Endothelial cell of umbilical vein (primary cell): ENCODE measurements at regions not wholly inside any gene's neighbourhood (a gene's known extent, or its start where the extent isn't known, plus 50 kb on each side); places are given as distances from the start of the nearest gene placed in this dataset.

ENCODE experiments used
- BruUV-seq: library from RNA; stranded (reverse); fragments of 400-500 nt; replicated peaks from 2 replicates; lab custom pipeline; 2021; lab: Mats Ljungman, UMichigan
- CTCF ChIA-PET: fragments of 300-600, 350-600 bp; sonication (Branson Sonifier 250); formaldehyde crosslinking; loops from one replicate; lab custom pipeline; 2021; ENCODE audit warnings: antibody characterized with exemption, inconsistent platforms; lab: Charles Lee
- POLR2A ChIA-PET: fragments of 300-600, 350-600 bp; sonication (Branson Sonifier 250); formaldehyde crosslinking; loops from one replicate; lab custom pipeline; 2021; ENCODE audit warnings: antibody characterized with exemption, inconsistent platforms; lab: Charles Lee
- DNase-seq: peaks from one replicate; pipeline ENCODE4 v3.0.0-alpha.2; 2011; ENCODE audit warnings: low read depth, low spot score
- FAIRE-seq: peaks from 2 replicates; lab custom pipeline; 2011; peaks lifted over from hg19 to GRCh38; lab: Jason Lieb, UNC
- H2AFZ ChIP-seq: 2 replicates; pipeline ENCODE4 v1.6.0; 2012; ENCODE audit warnings: low read depth, low read length, control low read depth, inconsistent platforms
- H3K27ac ChIP-seq: 2 replicates; pipeline ENCODE4 v1.5.1; 2011; ENCODE audit warnings: low read depth, mild to moderate bottlenecking, control low read depth, low read length, moderate library complexity; ENCODE audit not compliant: insufficient read depth
- H3K27me3 ChIP-seq, 2 experiments: 2 replicates each; pipeline versions ENCODE4 v1.6.0 to v1.6.1; 2011; ENCODE audit warnings: low read length in 2 of 2, mixed read lengths in 1 of 2; ENCODE audit not compliant: control insufficient read depth in 2 of 2, insufficient read depth in 2 of 2
- H3K36me3 ChIP-seq, 2 experiments: 2 replicates in 1 of 2; 3 replicates in 1 of 2; pipeline ENCODE4 v1.5.1; 2011; ENCODE audit warnings: low read length in 2 of 2, mild to moderate bottlenecking in 1 of 2, moderate library complexity in 1 of 2; ENCODE audit not compliant: control insufficient read depth in 2 of 2, insufficient read depth in 2 of 2; ENCODE audit errors: extremely low read depth in 1 of 2
- H3K4me1 ChIP-seq: 3 replicates; pipeline ENCODE4 v1.5.1; 2011; ENCODE audit warnings: mild to moderate bottlenecking, low read length; ENCODE audit not compliant: control insufficient read depth, insufficient read depth; ENCODE audit errors: extremely low read depth
- H3K4me2 ChIP-seq: 2 replicates; pipeline ENCODE4 v1.6.1; 2011; ENCODE audit warnings: low read length, control low read depth, mixed read lengths; ENCODE audit not compliant: insufficient read depth
- H3K4me3 ChIP-seq, 3 experiments: fragments of 200-600 bp in 1 of 3; sonication (generic), shearing (Covaris generic) in 1 of 3; replicated peaks in 1 of 3; 2 replicates each; pipeline ENCODE4 v1.5.1; 2011 to 2016; ENCODE audit warnings: control low read depth in 3 of 3, low read length in 3 of 3, mild to moderate bottlenecking in 2 of 3, inconsistent platforms in 1 of 3, low read depth in 1 of 3, moderate library complexity in 1 of 3; ENCODE audit not compliant: insufficient read depth in 1 of 3
- H3K79me2 ChIP-seq: 2 replicates; pipeline ENCODE4 v1.6.0; 2012; ENCODE audit warnings: low read length, inconsistent platforms; ENCODE audit not compliant: control insufficient read depth, insufficient read depth
- H3K9ac ChIP-seq: replicated peaks from 2 replicates; pipeline ENCODE3; 2011; ENCODE audit warnings: low read length, control low read depth; ENCODE audit not compliant: insufficient read depth; ENCODE audit errors: extremely low read depth
- H3K9me1 ChIP-seq: replicated peaks from 3 replicates; pipeline ENCODE4 v1.6.0; 2011; ENCODE audit warnings: mild to moderate bottlenecking, low read length; ENCODE audit not compliant: control insufficient read depth, insufficient read depth; ENCODE audit errors: extremely low read depth
- H3K9me3 ChIP-seq: replicated peaks from 2 replicates; pipeline ENCODE4 v1.5.1; 2012; ENCODE audit warnings: low read length, inconsistent platforms; ENCODE audit not compliant: control insufficient read depth, insufficient read depth
- H4K20me1 ChIP-seq: replicated peaks from 2 replicates; pipeline ENCODE3; 2011; ENCODE audit warnings: mild to moderate bottlenecking, low read length; ENCODE audit not compliant: control insufficient read depth, insufficient read depth; ENCODE audit errors: extremely low read depth
- CTCF ChIP-seq, 2 donors: IDR thresholded peaks; 1 replicate in 1 of 2; 2 replicates in 1 of 2; pipeline ENCODE4 v1.5.1; 2011; ENCODE audit warnings: low read length in 2 of 2, mild to moderate bottlenecking in 2 of 2, moderate library complexity in 2 of 2, control low read depth in 1 of 2, inconsistent platforms in 1 of 2, low read depth in 1 of 2; ENCODE audit not compliant: insufficient read depth in 1 of 2; ENCODE audit errors: extremely low read depth in 1 of 2
- EZH2 ChIP-seq: IDR thresholded peaks from 2 replicates; pipeline ENCODE4 v1.6.1; 2012; ENCODE audit warnings: borderline replicate concordance, low read depth, mild to moderate bottlenecking, moderate library complexity, low read length, inconsistent platforms; ENCODE audit not compliant: severe bottlenecking
- FOS ChIP-seq: IDR thresholded peaks from 2 replicates; pipeline ENCODE4 v1.6.1; 2011; ENCODE audit warnings: mild to moderate bottlenecking, low read length, moderate library complexity, borderline replicate concordance; ENCODE audit not compliant: insufficient read depth
- GATA2 ChIP-seq: IDR thresholded peaks from 2 replicates; pipeline ENCODE4 v1.7.0; 2011; ENCODE audit warnings: low read depth, mild to moderate bottlenecking, moderate library complexity, mixed read lengths, low read length; ENCODE audit not compliant: insufficient read length, insufficient read depth
- JUN ChIP-seq: IDR thresholded peaks from 2 replicates; pipeline ENCODE4 v1.6.1; 2011; ENCODE audit warnings: borderline replicate concordance, low read depth; ENCODE audit not compliant: insufficient read length, insufficient read depth
- MAX ChIP-seq: IDR thresholded peaks from 2 replicates; pipeline ENCODE4 v1.6.1; 2011; ENCODE audit not compliant: insufficient read depth, insufficient read length
- MYC ChIP-seq: IDR thresholded peaks from one replicate; pipeline ENCODE4 v1.6.1; 2011; ENCODE audit warnings: mild to moderate bottlenecking, low read depth, low read length
- POLR2A ChIP-seq: IDR thresholded peaks from 2 replicates; pipeline ENCODE4 v1.6.1; 2012; ENCODE audit warnings: low read depth, mild to moderate bottlenecking, control low read depth, low read length
- POLR2AphosphoS5 ChIP-seq: IDR thresholded peaks from 2 replicates; pipeline ENCODE4 v1.6.1; 2012; ENCODE audit warnings: low read depth, mild to moderate bottlenecking, control low read depth, low read length, moderate library complexity; ENCODE audit not compliant: insufficient read depth
- dilution Hi-C: fragments of 300-500 bp; cut with MboI; formaldehyde crosslinking; loops from one replicate; pipeline ENCODE4 v1.15.0; 2019; ENCODE audit warnings: low sequenced_read_pairs; ENCODE audit not compliant: extremely low pct_ligation_motif_present
- intact Hi-C: fragments of 100-400 bp; cut with micrococcal nuclease; formaldehyde crosslinking; loops from one replicate; pipeline ENCODE4 v1.10.0; 2022

DNA sequence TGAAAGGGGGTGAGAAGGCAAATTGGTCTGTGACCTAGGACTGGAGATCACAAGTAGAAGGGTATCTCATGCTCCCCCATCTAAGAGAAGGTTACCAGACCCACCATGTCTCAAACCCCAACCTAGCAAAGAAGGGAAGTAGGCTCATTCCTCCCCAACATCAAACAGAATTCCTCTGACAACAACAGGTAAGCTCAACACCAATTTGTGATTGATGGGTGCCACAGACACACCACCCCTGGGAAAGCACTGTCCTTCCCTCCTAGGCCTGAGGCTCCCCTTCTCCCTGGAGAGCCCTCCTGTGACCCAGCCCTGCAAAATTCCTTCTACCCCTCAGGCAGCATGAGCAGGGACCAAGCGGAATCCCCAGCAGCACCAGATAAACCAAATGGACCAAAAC is 154.3 kb downstream of the BUD13 start:
- no TSS peak for BruUV-seq
- FAIRE-seq (no peak), DNase-seq (no peak)
- H3K9me3 ChIP-seq: no peaks in the 10 kb centered on the region
- H3K4me3 ChIP-seq: no peak overlapping the region
- H4K20me1 ChIP-seq: no peaks in the 10 kb centered on the region
- TF ChIP-seq EZH2 (no peak), POLR2AphosphoS5 (no peak), MAX (no peak), CTCF (IDR thresholded peaks at IDR 0.05; ENCODE audit: extremely low read depth in 1 of 2, insufficient read depth in 1 of 2, low read depth in 1 of 2, low read length in 2 of 2) (no peak), POLR2A (no peak), MYC (no peak), GATA2 (no peak), FOS (no peak), JUN (no peak)
- no peak overlapping the region for H2AFZ ChIP-seq
- POLR2A ChIA-PET: no interaction called here
- dilution Hi-C loops (no loop called here), intact Hi-C loops (no loop called here)
- no peaks in the 10 kb centered on the region for H3K79me2 ChIP-seq
- H3K27me3 ChIP-seq: peaks cover 0 to 3% of the 10 kb centered on the region in 2 experiments
- no peaks in the 10 kb centered on the region for H3K9me1 ChIP-seq
- H3K4me2 ChIP-seq: no peak overlapping the region
- CTCF ChIA-PET: no interaction called here
- no peaks in the 10 kb centered on the region for H3K36me3 ChIP-seq
- H3K9ac ChIP-seq: no peak overlapping the region
- no peak overlapping the region for H3K27ac ChIP-seq
- H3K4me1 ChIP-seq: no peaks in the 10 kb centered on the region
